ENCODE measurements at regions not wholly inside any gene's neighbourhood (a gene's known extent, or its start where the extent isn't known, plus 50 kb on each side); places are given as distances from the start of the nearest gene placed in this dataset.

DNA sequence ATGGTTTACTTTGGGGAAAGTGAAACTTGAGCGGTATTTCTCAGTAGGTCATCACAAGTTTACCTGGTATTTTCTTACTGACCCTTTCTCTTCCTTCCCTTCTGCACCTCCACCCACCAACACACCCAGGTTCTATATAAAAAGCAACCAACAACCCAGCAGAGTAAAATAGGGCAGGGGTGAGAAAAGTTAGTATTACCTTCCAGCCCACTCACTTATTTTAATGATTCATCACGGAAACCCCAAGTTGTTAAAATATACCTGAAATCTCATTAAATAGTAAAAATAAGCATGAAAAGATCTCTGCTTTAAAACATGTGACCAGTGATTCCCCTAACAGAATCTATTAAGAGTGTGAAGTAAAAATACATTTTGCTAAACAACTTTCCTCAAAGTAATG lies 306.1 kb downstream of the ZEB2 start:
- TF ChIP-seq, protein P1, sequence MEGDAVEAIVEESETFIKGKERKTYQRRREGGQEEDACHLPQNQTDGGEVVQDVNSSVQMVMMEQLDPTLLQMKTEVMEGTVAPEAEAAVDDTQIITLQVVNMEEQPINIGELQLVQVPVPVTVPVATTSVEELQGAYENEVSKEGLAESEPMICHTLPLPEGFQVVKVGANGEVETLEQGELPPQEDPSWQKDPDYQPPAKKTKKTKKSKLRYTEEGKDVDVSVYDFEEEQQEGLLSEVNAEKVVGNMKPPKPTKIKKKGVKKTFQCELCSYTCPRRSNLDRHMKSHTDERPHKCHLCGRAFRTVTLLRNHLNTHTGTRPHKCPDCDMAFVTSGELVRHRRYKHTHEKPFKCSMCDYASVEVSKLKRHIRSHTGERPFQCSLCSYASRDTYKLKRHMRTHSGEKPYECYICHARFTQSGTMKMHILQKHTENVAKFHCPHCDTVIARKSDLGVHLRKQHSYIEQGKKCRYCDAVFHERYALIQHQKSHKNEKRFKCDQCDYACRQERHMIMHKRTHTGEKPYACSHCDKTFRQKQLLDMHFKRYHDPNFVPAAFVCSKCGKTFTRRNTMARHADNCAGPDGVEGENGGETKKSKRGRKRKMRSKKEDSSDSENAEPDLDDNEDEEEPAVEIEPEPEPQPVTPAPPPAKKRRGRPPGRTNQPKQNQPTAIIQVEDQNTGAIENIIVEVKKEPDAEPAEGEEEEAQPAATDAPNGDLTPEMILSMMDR (IDR thresholded peaks at IDR 0.05), result no peak
- no peak for TF ChIP-seq EZH2 (IDR thresholded peaks at IDR 0.05; ENCODE audit: borderline replicate concordance, insufficient read depth, low read depth, low read length, poor library complexity, severe bottlenecking)
- Histone ChIP-seq H2AFZ (ENCODE audit: insufficient read depth, low read depth, low read length, poor library complexity, severe bottlenecking) (peak overlapping the region; percentile 20), H3K9ac (ENCODE audit: low read length) (no peak overlapping the region), H3K4me3 (ENCODE audit: control extremely low read depth in 1 of 5, extremely low read depth in 1 of 5, insufficient read depth in 1 of 5, low read depth in 2 of 5, low read length in 4 of 5) (peak overlapping the region in 1 of 5 experiments; percentile 16), H3K36me3 (replicated peaks in 1 of 2; ENCODE audit: control extremely low read depth in 1 of 2, control insufficient read depth in 1 of 2, extremely low read depth in 1 of 2, insufficient read depth in 2 of 2, low read length in 1 of 2) (peaks cover 0 to 5% of the 10 kb centered on the region in 2 experiments), H3K9me3 (ENCODE audit: control extremely low read depth in 1 of 3, control insufficient read depth in 2 of 3, insufficient read depth in 1 of 3, low read length in 2 of 3) (no peaks in the 10 kb centered on the region), H3K27me3 (replicated peaks in 1 of 4; ENCODE audit: control extremely low read depth in 1 of 4, control insufficient read depth in 3 of 4, insufficient read depth in 4 of 4, low read length in 3 of 4) (no peaks in the 10 kb centered on the region), H3K79me2 (ENCODE audit: control insufficient read depth, insufficient read depth, low read length) (no peaks in the 10 kb centered on the region), H3K4me2 (replicated peaks; ENCODE audit: low read depth, low read length, poor library complexity, severe bottlenecking) (peak overlapping the region; percentile 31), H3K27ac (ENCODE audit: low read length in 2 of 2) (peak overlapping the region in 1 of 2 donors; percentile 12), H4K20me1 (ENCODE audit: control insufficient read depth, insufficient read depth, low read length, poor library complexity, severe bottlenecking) (no peaks in the 10 kb centered on the region), H3K4me1 (ENCODE audit: control insufficient read depth in 2 of 2, insufficient read depth in 2 of 2, low read length in 2 of 2) (peaks cover 6 to 7% of the 10 kb centered on the region in 2 donors)
- WGBS (ENCODE audit: insufficient coverage), result no CpG with 5 or more reads among the region's 2 CpGs
- intact Hi-C loops (cut with micrococcal nuclease), result no loop called here
- H3K4me3 Mint-ChIP-seq, result peak overlapping the region; percentile 77
- ChIA-PET POLR2A (no interaction called here), CTCF (no interaction called here)
- ATAC-seq (ENCODE audit: low read depth) (no peak), DNase-seq (no peak)
- H3K27ac Mint-ChIP-seq, result no peak overlapping the region
- no peaks in the 10 kb centered on the region for H3K9me3 Mint-ChIP-seq (ENCODE audit: insufficient read depth)
- peaks cover 26% of the 10 kb centered on the region for H3K4me1 Mint-ChIP-seq
- no peaks in the 10 kb centered on the region for H3K27me3 Mint-ChIP-seq

DNA sequence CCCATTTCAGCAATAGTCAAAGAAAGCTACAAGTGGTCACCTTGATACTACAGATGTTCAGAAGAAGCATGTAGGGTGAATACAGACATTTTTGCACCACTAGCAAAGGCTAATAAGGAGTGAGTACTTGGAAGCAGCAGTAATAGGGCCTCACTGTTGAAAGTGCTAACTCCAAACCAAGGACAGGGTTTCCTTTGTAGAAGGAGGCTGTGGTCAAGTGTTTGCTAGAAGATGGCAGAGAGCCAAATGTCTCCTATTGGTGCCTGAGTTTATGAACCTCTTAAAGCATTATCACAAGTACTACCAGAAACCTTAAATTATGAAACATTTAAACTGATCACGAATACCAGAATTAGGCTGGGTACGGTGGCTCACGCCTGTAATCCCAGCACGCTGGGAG lies 308.1 kb downstream of the ZEB2 start:
- Histone ChIP-seq H3K4me1 (ENCODE audit: control insufficient read depth in 2 of 2, insufficient read depth in 2 of 2, low read length in 2 of 2) (peaks cover 6 to 7% of the 10 kb centered on the region in 2 donors), H2AFZ (ENCODE audit: insufficient read depth, low read depth, low read length, poor library complexity, severe bottlenecking) (no peak overlapping the region), H3K4me2 (replicated peaks; ENCODE audit: low read depth, low read length, poor library complexity, severe bottlenecking) (no peak overlapping the region), H4K20me1 (ENCODE audit: control insufficient read depth, insufficient read depth, low read length, poor library complexity, severe bottlenecking) (no peaks in the 10 kb centered on the region), H3K9me3 (ENCODE audit: control extremely low read depth in 1 of 3, control insufficient read depth in 2 of 3, insufficient read depth in 1 of 3, low read length in 2 of 3) (no peaks in the 10 kb centered on the region), H3K27ac (ENCODE audit: low read length in 2 of 2) (no peak overlapping the region), H3K36me3 (replicated peaks in 1 of 2; ENCODE audit: control extremely low read depth in 1 of 2, control insufficient read depth in 1 of 2, extremely low read depth in 1 of 2, insufficient read depth in 2 of 2, low read length in 1 of 2) (peaks cover 4 to 7% of the 10 kb centered on the region in 2 experiments), H3K9ac (ENCODE audit: low read length) (no peak overlapping the region), H3K4me3 (ENCODE audit: control extremely low read depth in 1 of 5, extremely low read depth in 1 of 5, insufficient read depth in 1 of 5, low read depth in 2 of 5, low read length in 4 of 5) (no peak overlapping the region), H3K79me2 (ENCODE audit: control insufficient read depth, insufficient read depth, low read length) (no peaks in the 10 kb centered on the region), H3K27me3 (replicated peaks in 1 of 4; ENCODE audit: control extremely low read depth in 1 of 4, control insufficient read depth in 3 of 4, insufficient read depth in 4 of 4, low read length in 3 of 4) (no peaks in the 10 kb centered on the region)
- 100% methylated on average over 1 of the region's 4 CpGs for WGBS (ENCODE audit: insufficient coverage)
- H3K27me3 Mint-ChIP-seq, result no peaks in the 10 kb centered on the region
- H3K4me3 Mint-ChIP-seq, result no peak overlapping the region
- ChIA-PET CTCF (no interaction called here), POLR2A (no interaction called here)
- intact Hi-C loops (cut with micrococcal nuclease), result no loop called here
- DNase-seq (no peak), ATAC-seq (ENCODE audit: low read depth) (no peak)
- TF ChIP-seq, protein P1 (IDR thresholded peaks at IDR 0.05), result no peak
- no peak for TF ChIP-seq EZH2 (IDR thresholded peaks at IDR 0.05; ENCODE audit: borderline replicate concordance, insufficient read depth, low read depth, low read length, poor library complexity, severe bottlenecking)
- H3K4me1 Mint-ChIP-seq, result peaks cover 23% of the 10 kb centered on the region
- no peaks in the 10 kb centered on the region for H3K9me3 Mint-ChIP-seq (ENCODE audit: insufficient read depth)
- H3K27ac Mint-ChIP-seq, result no peak overlapping the region
